ENCODE measurements at regions not wholly inside any gene's neighbourhood (a gene's known extent, or its start where the extent isn't known, plus 50 kb on each side); places are given as distances from the start of the nearest gene placed in this dataset.

DNA sequence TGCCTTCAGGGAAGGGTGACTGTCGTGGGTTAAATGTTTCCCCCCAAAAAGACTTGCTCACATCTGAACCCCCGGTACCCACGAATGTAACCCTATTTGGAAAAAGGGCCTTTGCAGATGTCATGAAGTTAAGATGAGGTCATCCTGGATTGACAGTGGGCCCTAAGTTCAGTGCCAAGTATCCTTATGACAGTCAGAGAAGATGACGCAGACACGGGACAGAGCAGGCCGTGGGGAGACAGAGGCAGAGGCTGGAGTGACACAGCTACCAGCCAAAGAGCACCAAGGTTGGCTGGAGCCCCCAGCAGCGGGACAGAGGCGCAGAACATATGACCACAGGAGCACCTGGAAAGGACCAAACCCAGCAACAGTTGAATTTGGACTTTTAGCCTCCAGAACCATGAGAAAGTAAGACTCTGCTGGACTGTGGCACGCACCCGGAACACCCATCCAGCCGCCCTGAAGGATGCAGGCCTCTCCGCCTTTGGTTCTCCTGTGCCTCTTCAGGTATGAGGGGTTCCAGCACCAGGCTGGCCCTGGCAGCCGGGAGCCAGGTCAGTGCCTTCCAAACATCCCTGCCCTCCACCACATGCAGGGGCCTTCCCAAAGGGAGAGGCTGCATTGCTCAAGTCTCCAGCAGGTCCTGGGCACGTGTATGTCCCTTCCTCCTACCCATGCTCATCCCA is 104.0 kb downstream of the FOXL1 start:
- no peak for DNase-seq (ENCODE audit: low read depth in 2 of 2)

DNA sequence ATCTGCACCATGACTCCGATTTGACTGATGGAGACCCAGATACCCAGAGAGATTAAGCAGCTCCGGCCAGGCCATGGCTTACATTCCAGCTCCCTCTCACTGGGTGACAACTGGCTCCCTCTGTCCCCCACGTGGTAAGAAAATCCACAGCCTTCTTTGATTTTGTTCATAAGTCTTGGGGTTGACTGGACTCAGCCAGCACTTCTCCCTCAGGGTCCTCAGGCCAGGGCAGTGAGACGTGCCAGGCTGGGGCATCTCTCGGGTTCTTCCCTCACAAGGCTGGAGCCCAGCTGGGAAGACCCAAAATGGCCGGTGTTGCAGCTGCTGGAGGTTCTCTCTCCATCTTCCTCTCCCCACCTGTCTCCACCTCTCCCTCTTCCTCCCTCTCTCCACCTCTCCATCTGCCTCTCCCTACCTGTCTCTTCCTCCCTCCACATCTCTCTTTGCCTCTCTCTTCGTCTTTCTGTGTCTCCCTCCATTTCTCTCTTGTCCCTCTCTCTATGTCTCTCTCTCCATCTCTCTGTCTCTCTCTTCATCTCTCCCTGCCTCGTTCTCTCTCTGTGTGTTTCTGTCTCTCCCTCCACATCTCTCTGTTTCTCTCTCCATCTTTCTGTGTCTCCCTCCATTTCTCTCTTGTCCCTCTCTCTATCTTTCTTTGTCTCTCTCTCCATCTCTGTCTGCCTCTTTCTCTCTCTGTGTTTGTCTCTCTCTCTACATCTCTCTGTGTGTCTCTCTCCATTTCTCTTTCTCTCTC is 105.3 kb downstream of the FOXL1 start:
- no peak for DNase-seq (ENCODE audit: low read depth in 2 of 2)

DNA sequence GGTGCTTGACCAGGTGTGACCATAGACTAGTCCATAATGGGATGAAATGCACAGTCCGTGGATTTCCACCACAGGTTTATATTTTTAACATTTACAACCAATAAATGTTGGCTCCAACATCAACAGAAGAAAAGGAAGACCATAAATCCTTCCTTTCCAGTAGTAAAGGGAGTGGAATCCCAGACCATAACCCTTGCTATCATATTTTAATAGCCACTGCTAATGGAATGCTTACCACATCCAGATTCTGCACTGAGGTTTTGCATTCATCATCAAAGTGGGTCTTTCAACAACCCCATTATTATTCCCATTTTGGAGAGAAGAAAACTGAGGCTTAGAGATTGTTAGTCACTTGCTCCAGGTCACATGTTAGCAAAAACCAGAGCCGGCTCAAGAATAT is 106.7 kb downstream of the FOXL1 start:
- DNase-seq (ENCODE audit: low read depth in 2 of 2): no peak

DNA sequence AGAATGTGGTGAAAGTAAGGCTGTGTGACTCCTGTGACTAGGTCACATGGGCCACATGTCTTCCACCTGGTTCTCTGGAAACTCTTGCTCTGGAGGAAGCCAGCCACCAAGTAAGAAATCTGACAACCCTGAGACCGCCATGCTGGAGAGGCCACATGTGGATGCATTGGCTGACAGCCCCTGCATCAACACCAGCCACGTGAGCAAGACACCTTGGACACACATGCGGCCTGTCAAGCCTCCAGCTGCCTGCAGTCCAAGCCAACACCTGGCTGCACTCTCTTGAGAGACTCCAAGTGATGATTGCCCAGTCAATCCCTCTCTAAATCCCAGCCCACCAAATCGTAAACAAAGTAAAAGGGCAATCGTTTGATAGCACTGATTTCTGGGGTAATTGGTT is 112.6 kb downstream of the FOXL1 start:
- DNase-seq (ENCODE audit: low read depth in 2 of 2): no peak

DNA sequence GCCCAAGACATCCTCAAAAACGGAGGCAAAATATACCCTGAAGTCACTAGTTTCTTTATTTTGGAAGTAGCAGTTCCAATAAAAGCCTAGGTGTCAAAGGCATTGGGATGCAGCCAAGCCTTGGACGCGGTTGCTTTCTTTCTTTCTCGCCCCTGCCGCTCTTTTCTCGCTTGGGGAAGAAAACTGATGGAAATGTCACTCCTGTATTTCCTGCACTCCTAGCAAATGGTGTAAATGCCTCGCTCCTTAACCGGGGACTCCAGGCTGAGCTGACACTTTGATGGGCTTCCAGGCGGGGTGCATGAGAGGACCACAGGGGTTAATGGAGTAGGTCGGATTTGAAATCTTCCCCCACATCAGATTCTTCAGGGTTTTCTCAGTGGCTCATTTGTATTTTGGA is 114.1 kb downstream of the FOXL1 start:
- no peak for DNase-seq (ENCODE audit: low read depth in 2 of 2)

DNA sequence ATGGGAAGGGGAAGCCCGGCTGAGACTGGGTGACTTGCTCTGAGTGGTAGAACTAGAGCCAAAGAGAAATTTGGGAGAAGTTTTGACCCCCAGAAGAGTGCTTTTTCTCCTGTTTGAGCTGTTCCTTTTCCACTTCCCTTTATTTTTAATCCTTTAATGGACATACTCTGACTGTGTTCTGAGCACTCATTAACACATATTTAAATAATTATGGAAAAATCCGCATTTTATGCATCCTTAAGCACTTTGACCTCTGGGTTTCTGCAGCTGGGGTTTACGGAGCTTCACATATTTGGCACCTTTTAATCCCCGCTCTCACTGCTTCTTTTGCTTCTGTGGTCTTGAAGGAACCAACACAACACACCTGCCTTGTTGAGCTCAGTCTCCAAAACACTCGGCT is 114.7 kb downstream of the FOXL1 start:
- no peak for DNase-seq (ENCODE audit: low read depth in 2 of 2)

DNA sequence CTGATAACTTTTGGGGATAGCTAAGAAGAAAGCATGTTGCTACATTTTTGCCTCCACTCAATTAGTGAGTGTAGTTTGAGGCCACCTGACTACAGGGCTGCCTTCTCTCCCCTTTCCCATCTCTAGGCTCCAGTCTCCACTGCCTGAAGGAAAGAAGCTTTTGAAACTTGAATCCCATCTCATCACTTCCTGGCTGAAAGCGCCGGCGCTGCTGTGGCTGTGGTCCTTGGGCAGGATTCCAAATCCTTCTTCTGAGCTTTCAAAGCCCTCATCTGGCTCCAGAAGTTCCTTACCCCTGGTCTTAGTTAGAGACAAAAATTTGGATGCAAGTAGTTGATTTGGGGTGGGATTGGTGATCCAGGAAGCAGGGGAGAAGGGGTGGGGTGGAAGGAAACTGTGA is 119.4 kb downstream of the FOXL1 start:
- no peak for DNase-seq (ENCODE audit: low read depth in 2 of 2)

DNA sequence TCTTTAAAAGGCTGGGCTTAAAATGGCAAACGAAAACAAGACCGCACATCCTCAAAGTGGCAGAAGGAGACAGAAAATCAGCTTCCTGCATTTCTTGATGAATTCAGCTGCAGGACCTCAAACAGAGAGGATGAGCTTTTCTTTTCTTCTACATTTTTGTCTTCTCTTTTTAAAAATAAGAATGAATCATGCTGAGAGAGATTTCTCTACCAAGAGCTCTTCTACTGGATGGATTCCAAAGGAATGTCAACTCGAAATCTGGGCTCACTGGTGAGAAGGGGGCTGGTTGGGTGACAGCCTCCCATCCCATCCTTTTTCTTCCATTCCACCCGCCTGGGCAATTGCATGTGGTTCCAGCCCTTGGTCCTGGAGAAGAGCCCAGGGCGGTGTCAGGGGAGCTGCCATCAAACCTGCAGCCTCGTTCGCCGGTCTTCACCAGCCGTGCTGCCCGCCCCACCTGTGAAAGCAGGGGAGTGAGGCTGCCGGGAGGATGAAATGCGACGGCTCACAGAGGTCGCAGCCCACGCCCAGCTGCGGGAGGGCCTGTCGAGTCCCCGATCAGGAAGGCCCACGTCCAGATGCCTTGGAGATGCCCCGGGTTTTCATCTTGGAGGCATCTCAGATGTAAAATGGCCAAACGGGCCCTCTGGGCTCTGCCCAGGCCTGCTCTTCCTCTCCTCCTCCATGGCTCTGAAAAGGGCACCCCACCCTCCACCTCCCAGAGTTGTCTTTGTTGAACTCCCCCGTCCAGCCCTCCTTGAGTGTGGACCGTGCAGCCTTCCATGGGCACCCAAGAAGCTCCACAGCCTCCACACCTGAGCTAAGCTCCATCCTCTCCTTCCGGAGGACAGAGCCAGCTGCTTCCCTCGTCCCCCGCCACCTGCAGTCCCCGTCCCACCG is 121.9 kb downstream of the FOXL1 start:
- DNase-seq (ENCODE audit: low read depth in 2 of 2): no peak

DNA sequence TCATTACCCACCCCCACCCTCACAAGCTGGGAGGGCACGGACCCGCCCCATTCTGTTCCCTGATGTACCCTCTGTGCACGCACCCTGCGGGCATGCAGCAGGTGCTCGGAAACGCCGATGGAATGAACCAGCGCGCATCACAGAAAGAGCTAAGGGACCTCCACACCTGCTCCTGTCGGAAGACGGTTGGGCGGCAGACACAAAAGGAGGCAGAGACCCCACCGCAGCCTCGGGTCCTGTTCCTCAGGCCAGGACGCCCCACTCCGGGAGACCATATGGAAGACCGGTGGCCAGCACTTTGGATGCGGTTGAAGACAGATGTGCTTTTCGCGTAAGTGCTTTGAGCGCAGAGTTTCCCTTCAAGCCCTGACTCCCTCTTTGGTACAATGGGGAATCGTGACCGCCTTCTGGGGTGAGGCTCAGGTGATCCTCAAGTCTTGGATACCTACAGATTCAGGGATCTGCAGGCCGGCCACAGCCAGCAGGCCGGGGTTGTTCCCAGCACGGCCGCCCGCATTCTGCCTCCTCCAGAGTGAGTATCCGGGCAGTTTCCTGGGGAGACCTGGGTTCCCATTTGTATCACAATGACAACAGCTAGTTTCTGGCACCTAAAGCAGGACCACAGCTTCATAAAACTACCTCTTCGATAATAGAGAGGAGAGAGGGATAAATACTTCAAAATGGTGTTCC is 123.1 kb downstream of the FOXL1 start:
- DNase-seq (ENCODE audit: low read depth in 2 of 2): no peak

DNA sequence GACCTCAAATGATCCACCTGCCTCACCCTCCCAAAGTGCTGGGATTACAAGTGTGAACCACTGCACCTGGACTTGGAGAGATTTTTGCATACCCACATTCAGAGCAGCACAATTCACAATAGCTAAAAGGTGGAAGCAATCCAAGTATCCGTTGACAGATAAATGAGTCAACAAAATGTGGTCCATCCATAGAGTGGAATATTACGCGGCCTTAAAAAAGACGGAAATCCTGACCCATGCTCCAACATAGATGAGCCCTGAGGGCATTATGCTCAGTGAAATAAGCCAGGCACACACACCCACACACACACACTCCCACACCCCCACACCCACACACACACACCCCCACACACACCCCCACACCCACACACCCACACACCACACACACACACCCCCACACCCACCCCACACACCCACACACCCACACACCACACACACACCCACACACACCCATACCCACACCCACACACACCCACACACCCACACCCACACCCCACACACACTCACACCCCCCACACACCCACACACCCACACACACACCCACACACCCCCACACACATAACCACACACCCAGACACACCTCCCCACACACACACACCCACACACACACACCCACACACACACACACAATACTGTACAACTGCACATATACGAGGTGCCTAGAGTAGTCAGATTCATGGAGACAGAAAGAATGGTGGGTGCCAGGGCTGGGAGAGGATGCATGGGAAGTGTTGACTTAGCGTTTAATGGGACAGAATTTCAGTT is 124.7 kb downstream of the FOXL1 start:
- DNase-seq (ENCODE audit: low read depth in 2 of 2): no peak

DNA sequence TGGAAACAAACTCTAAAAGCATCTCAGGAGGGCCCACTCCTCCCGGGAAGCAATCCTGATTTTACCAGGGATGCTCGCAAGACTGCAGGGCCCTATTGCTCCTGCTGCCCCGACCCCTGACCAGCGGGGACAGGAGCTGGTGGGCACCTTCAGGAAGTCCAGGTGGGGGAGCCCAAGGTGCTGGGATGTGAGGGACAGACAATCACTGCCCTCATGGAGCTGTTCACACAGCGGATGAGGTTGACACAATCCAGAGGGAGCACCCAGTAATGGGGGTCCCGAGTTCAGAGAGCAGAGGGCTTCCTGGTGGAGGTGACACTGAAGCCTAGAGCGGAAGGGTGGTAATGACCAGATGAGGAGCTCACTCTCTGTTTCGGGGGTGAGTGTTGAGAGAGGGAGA is 126.2 kb downstream of the FOXL1 start:
- no peak for DNase-seq (ENCODE audit: low read depth in 2 of 2)

DNA sequence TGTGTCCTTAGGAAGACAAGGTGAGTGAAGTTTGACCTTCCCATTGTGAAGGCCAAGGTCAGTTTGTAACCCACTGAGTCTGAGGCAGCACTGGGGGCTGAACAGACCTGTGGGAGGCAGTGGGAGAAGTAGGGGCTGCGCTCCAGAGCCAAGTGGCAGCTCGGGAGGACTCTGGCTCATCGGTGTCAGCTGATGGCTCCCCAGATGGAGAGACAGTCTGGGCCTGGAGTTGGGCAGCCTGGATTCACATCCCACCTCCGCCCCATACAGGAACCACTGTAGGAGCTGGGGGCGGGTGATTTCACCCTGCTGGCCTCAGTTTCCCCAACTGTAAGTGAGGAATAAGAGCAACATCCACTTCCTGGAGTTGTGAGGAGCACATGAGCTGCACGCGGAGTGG is 128.4 kb downstream of the FOXL1 start:
- DNase-seq (ENCODE audit: low read depth in 2 of 2): no peak

DNA sequence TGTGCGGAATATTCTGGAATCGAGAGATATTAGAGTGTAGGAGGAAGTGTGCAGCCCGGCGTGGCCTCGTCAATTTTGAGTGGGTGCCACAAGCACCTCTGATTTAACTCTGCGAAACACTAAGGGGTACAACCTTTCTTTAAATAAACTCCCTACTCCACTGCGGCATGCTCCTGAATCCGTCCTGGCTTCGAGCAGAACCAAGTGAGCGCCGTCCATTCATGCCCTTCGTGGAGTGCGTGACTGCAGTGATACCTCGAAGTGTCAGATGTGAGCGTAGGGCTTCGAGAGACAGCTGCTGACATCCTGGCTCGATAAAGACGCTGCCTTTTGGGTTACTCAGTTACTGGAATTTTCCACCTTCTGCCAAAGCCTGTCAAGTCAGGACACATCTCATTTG is 128.8 kb downstream of the FOXL1 start:
- DNase-seq (ENCODE audit: low read depth in 2 of 2): no peak

DNA sequence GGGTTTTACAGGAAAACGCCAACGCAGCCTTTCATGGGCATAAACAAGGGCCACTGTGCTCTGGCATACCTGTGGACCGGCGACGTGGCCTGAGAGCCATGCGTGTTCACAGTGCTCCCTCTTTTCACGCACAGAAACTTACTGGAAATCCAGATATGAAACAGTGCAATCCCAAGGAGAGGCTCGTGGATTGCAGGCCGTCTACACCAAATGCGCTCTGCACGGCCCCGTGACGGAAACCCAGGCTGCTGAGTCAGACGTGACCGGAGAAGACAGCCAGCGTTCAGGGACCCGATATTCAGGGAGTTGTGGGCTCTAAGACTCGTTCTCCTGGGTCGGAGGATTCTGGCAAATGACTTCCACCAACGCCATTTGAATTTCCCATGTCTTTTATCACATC is 129.2 kb downstream of the FOXL1 start:
- no peak for DNase-seq (ENCODE audit: low read depth in 2 of 2)

DNA sequence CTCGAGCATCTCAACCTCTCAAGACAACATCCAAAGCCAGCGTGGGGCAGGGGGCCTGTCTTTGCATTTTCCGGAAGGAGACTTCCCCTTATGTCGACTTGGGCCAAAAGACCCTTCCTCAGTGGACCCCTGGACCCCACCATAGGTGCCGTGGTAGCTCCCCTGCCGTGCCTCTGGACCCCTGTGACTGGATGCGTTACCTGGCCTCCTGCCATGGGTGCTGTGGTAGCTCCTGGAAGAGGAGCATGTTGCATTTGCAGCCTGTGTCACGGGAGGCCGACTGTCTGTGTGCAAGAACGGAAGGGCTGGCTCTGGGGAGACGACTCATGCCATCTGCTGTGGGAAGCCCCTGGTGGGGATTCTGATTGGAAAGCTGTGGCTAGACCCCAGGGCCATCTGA is 130.1 kb downstream of the FOXL1 start:
- DNase-seq (ENCODE audit: low read depth in 2 of 2): no peak

DNA sequence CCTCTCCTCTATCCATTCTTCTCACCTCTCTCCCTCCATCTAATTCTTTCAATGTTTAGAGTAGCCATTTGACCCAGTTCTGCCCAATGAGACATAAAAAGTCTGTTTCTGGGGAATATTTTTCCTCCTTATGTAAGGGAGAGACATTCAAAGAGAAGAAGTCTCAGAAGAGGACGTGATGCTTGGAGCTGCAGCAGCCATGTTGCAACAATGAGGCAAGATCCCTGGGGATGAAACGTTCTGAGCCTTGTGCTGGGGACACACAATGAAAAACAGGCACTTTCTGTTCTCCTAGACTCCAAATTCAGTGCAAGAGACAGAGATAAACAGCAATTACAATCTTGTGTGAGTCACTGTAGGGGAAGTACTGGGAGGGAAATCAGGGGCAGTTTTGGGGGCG is 130.8 kb downstream of the FOXL1 start:
- DNase-seq (ENCODE audit: low read depth in 2 of 2): no peak

DNA sequence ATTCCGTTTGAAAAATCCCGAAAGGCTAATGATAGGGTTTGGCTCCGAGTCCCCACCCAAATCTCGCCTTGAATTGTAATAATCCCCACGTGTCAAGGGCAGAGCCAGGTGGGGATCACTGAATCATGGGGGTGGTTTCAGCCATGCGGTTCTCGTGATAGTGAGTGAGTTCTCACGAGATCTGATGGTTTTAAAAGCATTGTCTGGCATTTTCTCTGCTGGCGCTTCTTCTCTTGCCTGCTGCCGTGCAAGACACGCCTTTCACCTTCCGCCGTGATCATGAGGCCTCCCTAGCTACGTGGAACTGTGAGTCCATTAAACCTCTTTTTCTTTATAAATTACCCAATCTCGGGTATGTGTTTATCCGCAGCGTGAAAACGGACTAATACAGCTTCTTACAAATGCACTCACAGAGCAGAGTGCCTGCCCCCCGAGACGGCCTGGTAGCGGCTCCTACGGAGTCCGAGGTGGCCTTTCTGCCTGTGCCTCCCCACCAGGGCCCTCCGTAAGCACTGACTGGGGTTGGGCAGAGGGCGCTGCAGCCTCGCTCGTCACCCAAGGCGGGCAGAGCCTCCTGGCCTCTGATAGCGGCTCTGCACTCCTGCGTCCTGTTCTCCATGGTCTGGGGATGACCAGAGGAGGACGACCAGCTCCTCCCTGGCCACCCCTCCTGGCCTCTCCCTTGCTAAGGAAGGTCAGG is 131.7 kb downstream of the FOXL1 start:
- no peak for DNase-seq (ENCODE audit: low read depth in 2 of 2)

DNA sequence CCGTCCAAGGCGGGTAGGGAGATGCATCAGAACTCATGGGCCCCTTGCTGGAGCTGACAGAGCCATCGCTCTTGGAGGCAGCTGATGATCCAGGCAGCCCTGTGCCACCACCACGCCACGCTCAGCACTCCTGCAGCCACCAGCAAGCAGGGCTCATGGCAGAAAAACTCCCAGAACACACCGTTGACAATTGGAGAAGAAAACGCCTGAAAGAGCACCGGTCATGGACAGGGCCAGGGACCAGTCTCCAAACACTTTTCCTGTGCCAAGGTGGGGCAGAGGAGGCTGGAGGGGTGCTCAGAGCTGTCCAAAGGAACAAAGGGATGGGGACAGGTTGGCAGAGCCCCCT is 132.2 kb downstream of the FOXL1 start:
- no peak for DNase-seq (ENCODE audit: low read depth in 2 of 2)

DNA sequence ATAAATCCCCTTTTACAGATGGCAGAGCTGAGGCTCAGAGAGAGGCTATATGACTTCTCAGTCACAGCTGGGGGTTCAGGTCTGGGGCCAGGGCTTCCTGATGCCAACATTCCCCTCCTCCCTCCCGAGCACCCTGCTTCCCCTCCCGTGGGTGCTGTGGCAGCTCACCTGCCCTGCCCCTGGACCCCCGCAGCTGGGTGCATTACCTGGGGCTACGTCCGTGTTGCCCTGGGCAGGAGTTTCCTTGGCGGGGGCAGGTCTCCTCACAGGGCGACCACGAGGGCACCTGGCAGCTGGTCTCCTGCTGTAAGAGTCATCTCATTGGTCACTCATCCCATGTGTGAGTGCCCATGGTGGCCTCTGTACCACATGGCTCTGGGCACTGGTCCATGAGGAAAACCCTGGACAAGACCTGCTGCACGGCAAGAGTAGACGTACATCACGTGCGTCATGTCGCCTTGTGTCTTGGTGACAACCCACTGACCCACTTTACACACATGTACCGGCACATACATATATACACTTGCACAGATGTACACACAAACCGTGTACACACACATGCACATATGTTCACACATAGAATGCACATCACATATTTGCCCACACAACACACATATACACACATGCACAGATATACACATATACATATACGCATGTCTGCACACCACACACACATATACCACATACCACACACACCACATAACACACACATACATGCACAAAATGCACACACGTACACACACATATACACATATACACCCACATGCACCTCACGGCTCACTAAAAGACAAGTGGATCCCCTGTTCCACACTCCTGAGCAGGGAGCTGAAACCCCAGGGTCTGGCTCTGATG is 134.0 kb downstream of the FOXL1 start:
- no peak for DNase-seq (ENCODE audit: low read depth in 2 of 2)
